ENCODE measurements at regions not wholly inside any gene's neighbourhood (a gene's known extent, or its start where the extent isn't known, plus 50 kb on each side); places are given as distances from the start of the nearest gene placed in this dataset.

- peak; percentile 80 for DNase-seq (ENCODE audit: insufficient read length, low spot score, missing footprints)
- H3K36me3 ChIP-seq (ENCODE audit: insufficient read depth, low read length) = no peaks in the 10 kb centered on the region
- H3K27me3 ChIP-seq (ENCODE audit: insufficient read depth, low read length) = peaks cover 12% of the 10 kb centered on the region
- peaks cover 20% of the 10 kb centered on the region for H3K4me1 ChIP-seq (ENCODE audit: insufficient read depth, low read length)
- no peak for TF ChIP-seq CTCF (IDR thresholded peaks at IDR 0.05; ENCODE audit: extremely low read depth, low read depth, low read length)
- no peaks in the 10 kb centered on the region for H3K9me3 ChIP-seq (ENCODE audit: low read depth, low read length)
- H2AFZ ChIP-seq (ENCODE audit: low read length) = no peak overlapping the region
- H3K4me3 ChIP-seq (ENCODE audit: insufficient read depth, low read length) = no peak overlapping the region
- H3K4me2 ChIP-seq (ENCODE audit: insufficient read depth, low read length) = peak overlapping the region; percentile 43
- H4K20me1 ChIP-seq (ENCODE audit: insufficient read depth, low read length) = no peaks in the 10 kb centered on the region
- H3K27ac ChIP-seq (ENCODE audit: low read depth, low read length) = peak overlapping the region; percentile 88
- H3K79me2 ChIP-seq (ENCODE audit: insufficient read depth, low read length) = no peaks in the 10 kb centered on the region
Measured at GRCh38 chr2:236769981-236770671, 200.5 kb downstream of the ACKR3 start.

DNA sequence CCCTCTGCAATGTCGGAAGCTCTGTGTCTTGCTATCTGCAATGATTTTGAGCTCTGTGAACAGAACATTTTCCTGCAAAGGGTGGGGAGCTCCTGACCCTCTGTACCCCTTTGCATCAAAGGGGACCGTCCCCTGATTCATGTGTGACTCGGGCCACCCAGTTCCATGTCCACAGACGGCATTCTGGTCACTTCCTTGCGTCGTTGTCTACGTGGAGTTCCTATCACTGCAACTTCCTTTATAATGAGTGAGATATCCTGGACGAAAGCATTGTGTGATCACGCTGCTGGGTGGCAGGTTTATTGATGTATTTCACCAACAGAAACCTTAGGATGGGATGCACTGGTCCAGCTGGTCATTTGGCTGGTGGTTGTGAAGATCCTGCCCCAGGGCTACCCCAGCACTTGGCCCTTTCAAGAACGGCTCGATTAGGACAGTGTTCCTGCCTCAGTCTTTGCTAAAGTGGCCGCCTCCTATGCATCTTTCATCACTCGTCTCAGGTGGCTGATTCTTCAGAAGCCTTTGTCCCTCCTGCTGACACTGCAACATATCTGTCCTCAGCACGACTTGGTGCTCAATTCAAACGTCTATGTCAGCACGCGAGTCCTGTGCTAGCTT is 202.7 kb downstream of the ACKR3 start:
- Histone ChIP-seq H3K4me2 (ENCODE audit: insufficient read depth, low read length) (no peak overlapping the region), H3K9me3 (ENCODE audit: low read depth, low read length) (no peaks in the 10 kb centered on the region), H4K20me1 (ENCODE audit: insufficient read depth, low read length) (no peaks in the 10 kb centered on the region), H3K27ac (ENCODE audit: low read depth, low read length) (no peak overlapping the region), H3K4me1 (ENCODE audit: insufficient read depth, low read length) (peaks cover 35% of the 10 kb centered on the region), H3K4me3 (ENCODE audit: insufficient read depth, low read length) (no peak overlapping the region), H2AFZ (ENCODE audit: low read length) (no peak overlapping the region), H3K36me3 (ENCODE audit: insufficient read depth, low read length) (no peaks in the 10 kb centered on the region), H3K79me2 (ENCODE audit: insufficient read depth, low read length) (no peaks in the 10 kb centered on the region), H3K27me3 (ENCODE audit: insufficient read depth, low read length) (peaks cover 12% of the 10 kb centered on the region)
- no peak for TF ChIP-seq CTCF (IDR thresholded peaks at IDR 0.05; ENCODE audit: extremely low read depth, low read depth, low read length)
- DNase-seq (ENCODE audit: insufficient read length, low spot score, missing footprints) = no peak

DNA sequence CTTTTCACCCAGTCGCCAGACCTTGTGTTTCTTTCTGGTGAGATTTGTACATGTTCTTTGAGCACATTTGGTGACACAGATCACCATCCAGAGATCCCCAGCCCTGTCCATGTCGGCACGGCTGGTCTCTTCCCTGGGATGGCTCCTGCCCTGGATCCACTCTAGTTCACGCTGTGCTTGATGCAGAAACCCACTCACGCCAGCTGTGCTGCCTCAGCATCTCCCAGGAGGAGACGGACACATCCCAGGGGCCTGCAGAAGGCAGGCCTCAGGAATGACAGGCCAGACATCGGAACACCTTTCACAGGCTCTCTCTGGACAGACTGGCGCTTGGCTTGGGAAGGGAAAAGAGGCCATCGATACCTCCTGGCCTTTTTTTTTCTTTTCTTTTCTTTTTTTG is 203.6 kb downstream of the ACKR3 start:
- Histone ChIP-seq H3K9me3 (ENCODE audit: low read depth, low read length) (no peaks in the 10 kb centered on the region), H3K79me2 (ENCODE audit: insufficient read depth, low read length) (no peaks in the 10 kb centered on the region), H3K27me3 (ENCODE audit: insufficient read depth, low read length) (peaks cover 12% of the 10 kb centered on the region), H3K36me3 (ENCODE audit: insufficient read depth, low read length) (no peaks in the 10 kb centered on the region), H4K20me1 (ENCODE audit: insufficient read depth, low read length) (no peaks in the 10 kb centered on the region), H3K4me2 (ENCODE audit: insufficient read depth, low read length) (no peak overlapping the region), H3K27ac (ENCODE audit: low read depth, low read length) (no peak overlapping the region), H3K4me1 (ENCODE audit: insufficient read depth, low read length) (peaks cover 34% of the 10 kb centered on the region), H2AFZ (ENCODE audit: low read length) (no peak overlapping the region), H3K4me3 (ENCODE audit: insufficient read depth, low read length) (no peak overlapping the region)
- DNase-seq (ENCODE audit: insufficient read length, low spot score, missing footprints) = no peak
- TF ChIP-seq CTCF (IDR thresholded peaks at IDR 0.05; ENCODE audit: extremely low read depth, low read depth, low read length) = no peak

DNA sequence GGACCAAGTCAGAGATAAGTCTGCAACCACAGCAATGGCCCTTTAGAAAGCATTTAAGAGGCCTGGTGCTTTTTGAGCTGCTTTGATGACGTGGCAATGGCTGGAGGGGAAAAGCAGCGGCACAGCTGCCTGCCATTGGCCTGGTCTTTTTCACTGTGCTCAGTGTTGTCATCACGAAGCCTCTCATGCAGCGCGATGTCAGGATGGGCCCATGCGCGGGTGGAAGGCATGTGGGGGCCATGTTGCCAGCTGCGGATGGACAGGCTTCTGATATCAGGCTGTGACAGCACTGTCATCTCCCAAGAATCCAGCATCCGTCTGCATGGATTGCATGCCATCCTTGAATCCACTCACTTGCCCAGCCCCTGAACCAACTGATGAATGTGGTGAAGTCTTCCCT is 204.5 kb downstream of the ACKR3 start:
- Histone ChIP-seq H3K79me2 (ENCODE audit: insufficient read depth, low read length) (no peaks in the 10 kb centered on the region), H2AFZ (ENCODE audit: low read length) (no peak overlapping the region), H3K4me1 (ENCODE audit: insufficient read depth, low read length) (peaks cover 26% of the 10 kb centered on the region), H3K9me3 (ENCODE audit: low read depth, low read length) (no peaks in the 10 kb centered on the region), H3K27me3 (ENCODE audit: insufficient read depth, low read length) (peaks cover 12% of the 10 kb centered on the region), H3K36me3 (ENCODE audit: insufficient read depth, low read length) (no peaks in the 10 kb centered on the region), H3K4me2 (ENCODE audit: insufficient read depth, low read length) (no peak overlapping the region), H3K27ac (ENCODE audit: low read depth, low read length) (no peak overlapping the region), H4K20me1 (ENCODE audit: insufficient read depth, low read length) (no peaks in the 10 kb centered on the region), H3K4me3 (ENCODE audit: insufficient read depth, low read length) (no peak overlapping the region)
- no peak for TF ChIP-seq CTCF (IDR thresholded peaks at IDR 0.05; ENCODE audit: extremely low read depth, low read depth, low read length)
- DNase-seq (ENCODE audit: insufficient read length, low spot score, missing footprints) = no peak
